Mucosa of rectum (tissue), 2 donors: ENCODE measurements at regions not wholly inside any gene's neighbourhood (a gene's known extent, or its start where the extent isn't known, plus 50 kb on each side); places are given as distances from the start of the nearest gene placed in this dataset.

Source experiments
- H3K27ac ChIP-seq, 2 donors: one replicate each; pipeline ENCODE4 v1.7.0; 2013; ENCODE audit warnings: inconsistent platforms in 2 of 2, low read depth in 2 of 2, low read length in 2 of 2
- H3K27me3 ChIP-seq, 2 donors: one replicate each; pipeline ENCODE4 v1.7.0; 2013; ENCODE audit warnings: low read length in 2 of 2; ENCODE audit not compliant: control insufficient read depth in 2 of 2, insufficient read depth in 2 of 2
- H3K36me3 ChIP-seq, 2 donors: one replicate each; pipeline ENCODE4 v1.7.0; 2013; ENCODE audit warnings: low read length in 2 of 2; ENCODE audit not compliant: control insufficient read depth in 2 of 2, insufficient read depth in 2 of 2
- H3K4me1 ChIP-seq, 2 donors: one replicate each; pipeline ENCODE4 v1.7.0; 2013; ENCODE audit warnings: low read length in 2 of 2, mild to moderate bottlenecking in 1 of 2; ENCODE audit not compliant: control insufficient read depth in 2 of 2, insufficient read depth in 2 of 2
- H3K4me3 ChIP-seq, 2 donors: one replicate each; pipeline ENCODE4 v1.7.0; 2013; ENCODE audit warnings: low read length in 2 of 2
- H3K9ac ChIP-seq, 2 donors: one replicate each; pipeline ENCODE4 v1.7.0; 2013; ENCODE audit warnings: low read length in 2 of 2, low read depth in 1 of 2, mild to moderate bottlenecking in 1 of 2
- H3K9me3 ChIP-seq, 2 donors: one replicate each; pipeline ENCODE4 v1.7.0; 2013; ENCODE audit warnings: low read length in 2 of 2; ENCODE audit not compliant: control insufficient read depth in 2 of 2
- donor health status: healthy.
- donor health status: Normal muscosa, but diverticular disease.

DNA sequence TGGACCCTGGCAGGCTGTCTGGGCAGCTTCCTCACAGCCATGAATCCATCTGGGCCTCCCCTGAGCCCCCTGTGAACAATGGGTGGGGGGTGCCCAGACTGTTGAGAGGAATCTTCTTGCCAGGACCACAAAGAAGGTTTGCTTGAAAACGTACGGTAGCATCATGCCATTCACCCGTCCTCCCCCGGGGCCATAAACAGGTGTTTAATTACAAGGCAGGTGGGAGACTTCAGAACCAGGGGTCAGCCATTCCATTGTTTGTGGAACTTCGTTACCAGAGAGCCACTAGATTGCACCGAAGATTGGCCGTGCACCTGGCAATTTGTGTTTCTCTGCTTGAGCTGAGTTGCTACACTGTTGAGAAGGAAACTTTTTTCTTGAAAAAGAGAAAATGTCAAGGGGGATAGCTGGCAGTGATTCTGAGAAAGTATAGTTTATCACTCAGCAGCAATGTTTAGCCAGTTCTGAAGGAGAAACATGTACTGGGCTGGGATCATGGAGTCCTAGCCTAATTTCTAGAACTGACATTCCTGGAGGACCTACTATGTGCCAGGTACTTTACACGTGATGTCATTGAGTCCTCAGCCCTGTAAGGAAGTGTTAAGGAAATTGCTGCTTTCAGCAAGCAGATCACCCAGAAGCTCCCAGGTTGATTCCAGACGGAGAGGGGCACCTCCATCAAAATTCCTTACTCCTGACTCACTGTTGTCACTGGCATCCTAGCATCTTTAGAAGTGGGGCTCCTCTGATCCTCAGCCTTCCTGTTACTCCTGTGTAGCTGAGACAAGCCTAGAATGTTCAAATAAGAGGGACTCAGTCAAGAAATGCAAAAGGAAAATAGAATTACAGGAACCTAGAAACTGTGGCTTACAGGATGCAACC is 103.8 kb upstream of the UBE2E1 start:
- no peaks in the 10 kb centered on the region for H3K9me3 ChIP-seq
- peaks cover 5 to 10% of the 10 kb centered on the region in 2 donors for H3K4me1 ChIP-seq
- H3K9ac ChIP-seq = no peak overlapping the region
- no peaks in the 10 kb centered on the region for H3K36me3 ChIP-seq
- no peak overlapping the region for H3K4me3 ChIP-seq
- H3K27me3 ChIP-seq = no peaks in the 10 kb centered on the region
- no peak overlapping the region for H3K27ac ChIP-seq

DNA sequence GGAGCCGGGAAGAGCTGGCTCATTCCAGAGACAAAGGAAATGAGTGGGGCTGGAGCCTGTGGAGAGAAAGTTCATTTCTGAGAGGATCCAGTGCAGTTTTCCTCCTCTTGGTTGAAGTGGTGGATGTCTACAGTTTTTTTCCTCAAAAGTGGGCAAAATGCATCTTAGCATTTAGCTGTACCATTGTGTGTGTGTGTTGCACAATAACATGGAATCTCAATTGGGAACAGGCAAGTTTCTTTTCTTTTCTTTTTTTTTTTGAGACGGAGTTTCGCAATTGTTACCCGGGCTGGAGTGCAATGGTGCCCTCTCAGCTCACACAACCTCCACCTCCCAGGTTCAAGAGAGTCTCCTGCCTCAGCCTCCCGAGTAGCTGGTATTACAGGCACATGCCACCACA is 101.5 kb upstream of the UBE2E1 start:
- Histone ChIP-seq H3K27ac (no peak overlapping the region), H3K27me3 (no peaks in the 10 kb centered on the region), H3K9ac (no peak overlapping the region), H3K4me1 (no peaks in the 10 kb centered on the region), H3K9me3 (no peaks in the 10 kb centered on the region), H3K36me3 (no peaks in the 10 kb centered on the region), H3K4me3 (no peak overlapping the region)

DNA sequence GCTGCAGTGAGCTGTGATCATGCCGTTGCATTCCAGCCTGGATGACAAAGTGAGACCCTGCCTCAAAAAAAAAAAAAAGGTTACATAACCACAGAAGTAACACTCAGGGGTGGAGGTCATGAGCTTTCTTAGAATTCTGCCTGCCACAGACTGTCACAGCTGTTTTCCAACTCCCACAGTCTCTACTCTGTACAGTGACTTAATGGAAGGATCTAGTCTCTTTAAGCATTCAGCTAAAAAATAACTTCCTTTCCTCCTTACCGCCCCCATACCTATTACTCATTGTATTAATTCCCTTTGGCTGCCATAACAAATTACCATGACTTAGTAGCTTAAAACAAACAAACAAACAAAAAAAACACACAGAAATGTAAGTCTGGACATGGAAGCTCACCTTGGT is 99.6 kb upstream of the UBE2E1 start:
- Histone ChIP-seq H3K9ac (no peak overlapping the region), H3K27me3 (peaks cover 0 to 6% of the 10 kb centered on the region in 2 donors), H3K9me3 (no peaks in the 10 kb centered on the region), H3K4me1 (peaks cover 0 to 2% of the 10 kb centered on the region in 2 donors), H3K36me3 (no peaks in the 10 kb centered on the region), H3K27ac (no peak overlapping the region), H3K4me3 (no peak overlapping the region)

DNA sequence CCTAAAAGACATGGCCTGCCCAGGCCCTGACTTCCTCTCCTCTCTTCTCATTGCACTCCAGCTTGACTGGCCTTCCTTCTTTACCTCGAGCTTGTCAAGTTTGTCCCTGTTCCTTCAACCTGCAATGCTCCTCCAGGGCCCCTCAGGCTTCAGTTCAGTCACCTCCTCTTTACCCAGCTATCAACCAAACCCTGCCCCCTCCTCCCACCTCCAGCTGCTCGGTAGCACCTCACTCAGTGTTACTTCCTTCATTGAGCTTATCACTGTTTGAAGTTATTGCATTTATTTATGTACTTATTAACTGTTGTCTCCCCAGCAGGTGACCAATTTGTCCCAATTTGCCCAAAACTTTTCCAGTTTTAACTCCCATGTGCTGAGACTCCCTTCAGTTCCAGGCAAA is 95.8 kb upstream of the UBE2E1 start:
- Histone ChIP-seq H3K27me3 (peaks cover 0 to 6% of the 10 kb centered on the region in 2 donors), H3K4me3 (no peak overlapping the region), H3K27ac (no peak overlapping the region), H3K9ac (no peak overlapping the region), H3K9me3 (no peaks in the 10 kb centered on the region), H3K36me3 (no peaks in the 10 kb centered on the region), H3K4me1 (peaks cover 0 to 2% of the 10 kb centered on the region in 2 donors)

DNA sequence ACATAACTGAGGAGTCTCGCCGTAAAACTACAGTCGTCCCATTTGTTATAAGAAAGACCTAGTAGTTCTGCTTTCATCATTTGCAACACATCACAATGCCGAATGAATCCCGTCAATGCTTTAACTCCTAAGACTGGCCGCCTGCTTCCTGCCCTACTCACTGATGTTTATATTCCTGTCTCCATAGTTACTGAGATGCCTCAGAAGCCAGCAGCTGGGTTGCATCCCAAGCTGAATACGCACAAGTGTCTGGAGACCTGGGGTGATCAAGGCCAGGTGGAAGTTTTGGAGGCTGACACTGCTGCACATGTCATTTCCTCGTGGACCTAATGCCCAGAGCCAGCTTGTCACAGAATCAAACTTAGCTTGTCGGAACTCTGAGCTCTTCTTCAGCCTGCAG is 95.2 kb upstream of the UBE2E1 start:
- H3K9ac ChIP-seq = no peak overlapping the region
- no peaks in the 10 kb centered on the region for H3K36me3 ChIP-seq
- peaks cover 0 to 6% of the 10 kb centered on the region in 2 donors for H3K27me3 ChIP-seq
- no peaks in the 10 kb centered on the region for H3K9me3 ChIP-seq
- no peak overlapping the region for H3K4me3 ChIP-seq
- H3K4me1 ChIP-seq = peaks cover 0 to 2% of the 10 kb centered on the region in 2 donors
- no peak overlapping the region for H3K27ac ChIP-seq

DNA sequence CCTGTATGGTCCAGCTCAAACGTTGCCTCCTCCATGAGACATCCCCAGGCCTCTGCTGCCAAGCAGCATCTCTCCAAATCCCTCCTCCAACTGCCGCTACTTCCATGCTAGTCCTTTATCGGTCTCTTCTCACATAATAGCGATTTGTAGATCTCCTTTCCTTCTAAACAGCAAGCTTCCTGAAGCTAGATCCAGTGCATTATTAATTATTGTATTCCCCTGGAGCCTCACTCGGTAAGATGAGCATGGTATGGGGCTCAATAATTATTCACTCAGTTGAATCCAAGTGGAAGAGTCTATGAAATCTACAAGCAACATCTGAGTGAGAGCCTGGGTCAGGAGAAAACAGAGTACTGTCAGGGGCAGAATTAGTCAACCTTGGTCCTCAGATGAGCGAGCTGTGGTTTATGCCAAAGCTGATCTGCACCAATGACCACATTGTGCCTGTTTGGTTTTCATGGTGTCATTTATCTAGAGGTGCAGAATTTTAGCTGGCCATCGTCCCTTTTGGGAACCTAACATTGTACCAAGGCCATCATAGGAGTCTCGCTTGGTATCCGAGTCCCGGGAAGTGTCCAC is 93.8 kb upstream of the UBE2E1 start:
- H3K4me1 ChIP-seq = peaks cover 0 to 2% of the 10 kb centered on the region in 2 donors
- no peaks in the 10 kb centered on the region for H3K36me3 ChIP-seq
- no peak overlapping the region for H3K27ac ChIP-seq
- no peaks in the 10 kb centered on the region for H3K9me3 ChIP-seq
- H3K4me3 ChIP-seq = no peak overlapping the region
- no peak overlapping the region for H3K9ac ChIP-seq
- peaks cover 0 to 6% of the 10 kb centered on the region in 2 donors for H3K27me3 ChIP-seq

DNA sequence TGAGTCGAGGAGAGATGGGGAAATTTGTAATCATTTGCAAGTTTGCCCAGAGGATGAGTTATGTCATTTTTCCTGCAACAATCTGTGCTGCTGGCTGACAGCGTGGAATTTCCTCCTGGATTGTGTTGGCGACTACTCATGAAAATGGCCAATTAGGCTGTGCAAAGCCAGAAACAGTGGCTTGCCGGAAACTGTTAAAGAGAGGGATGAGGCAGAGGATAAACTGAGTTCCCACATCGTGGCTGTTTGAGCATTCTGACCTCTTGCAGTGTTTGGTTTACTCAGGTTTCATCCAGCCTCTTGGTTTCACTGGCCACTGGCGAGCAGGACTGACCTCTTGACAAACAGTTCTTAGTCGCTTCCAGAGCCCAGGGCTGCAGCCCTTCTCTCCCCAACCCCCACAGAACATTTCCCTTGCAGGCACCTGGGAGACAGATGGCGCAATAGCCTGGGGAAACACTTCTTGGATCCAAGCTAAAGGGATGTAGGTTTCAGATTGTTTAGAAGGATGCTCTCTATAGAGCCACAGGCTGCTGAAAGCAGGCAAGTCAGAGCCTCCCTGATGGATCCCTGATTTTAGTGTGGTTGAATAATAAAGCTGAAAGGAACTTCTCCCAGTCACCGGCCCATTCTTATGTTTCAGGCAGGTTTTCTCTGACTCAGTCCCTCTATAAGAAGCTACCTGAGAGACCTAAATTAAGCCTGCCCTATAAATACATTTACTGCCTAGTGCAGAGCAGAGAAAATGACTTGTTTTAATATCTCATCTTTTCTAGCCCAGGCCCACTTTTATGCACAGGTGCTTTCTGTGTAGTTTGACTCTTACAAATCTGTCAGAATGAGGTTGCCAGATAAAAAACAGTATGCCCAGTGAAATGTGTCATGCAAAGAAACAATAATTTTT is 92.8 kb upstream of the UBE2E1 start:
- no peak overlapping the region for H3K9ac ChIP-seq
- no peaks in the 10 kb centered on the region for H3K9me3 ChIP-seq
- peaks cover 0 to 6% of the 10 kb centered on the region in 2 donors for H3K27me3 ChIP-seq
- no peak overlapping the region for H3K27ac ChIP-seq
- no peak overlapping the region for H3K4me3 ChIP-seq
- H3K36me3 ChIP-seq = no peaks in the 10 kb centered on the region
- H3K4me1 ChIP-seq = peaks cover 0 to 2% of the 10 kb centered on the region in 2 donors

DNA sequence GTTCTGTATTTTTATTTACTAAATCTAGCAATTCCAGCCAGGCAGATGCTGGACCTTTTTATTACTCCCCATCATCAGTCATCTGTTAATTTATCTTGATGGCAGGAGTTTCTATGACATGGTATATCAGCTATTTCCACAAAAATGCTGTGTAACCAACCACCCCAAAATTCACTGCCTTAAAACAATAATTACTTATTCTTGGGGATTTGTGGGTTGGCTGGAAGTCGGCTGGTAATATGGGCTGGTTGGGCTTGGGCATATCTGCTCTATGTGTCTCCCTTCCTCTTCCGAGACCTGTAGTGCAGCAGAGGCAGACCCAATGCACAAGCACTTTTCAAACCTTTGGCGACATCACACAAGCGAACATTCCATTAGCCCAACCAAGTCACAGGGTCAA is 92.1 kb upstream of the UBE2E1 start:
- no peak overlapping the region for H3K27ac ChIP-seq
- no peaks in the 10 kb centered on the region for H3K36me3 ChIP-seq
- H3K4me1 ChIP-seq = peaks cover 0 to 2% of the 10 kb centered on the region in 2 donors
- no peaks in the 10 kb centered on the region for H3K9me3 ChIP-seq
- H3K4me3 ChIP-seq = no peak overlapping the region
- H3K9ac ChIP-seq = no peak overlapping the region
- peaks cover 0 to 6% of the 10 kb centered on the region in 2 donors for H3K27me3 ChIP-seq

DNA sequence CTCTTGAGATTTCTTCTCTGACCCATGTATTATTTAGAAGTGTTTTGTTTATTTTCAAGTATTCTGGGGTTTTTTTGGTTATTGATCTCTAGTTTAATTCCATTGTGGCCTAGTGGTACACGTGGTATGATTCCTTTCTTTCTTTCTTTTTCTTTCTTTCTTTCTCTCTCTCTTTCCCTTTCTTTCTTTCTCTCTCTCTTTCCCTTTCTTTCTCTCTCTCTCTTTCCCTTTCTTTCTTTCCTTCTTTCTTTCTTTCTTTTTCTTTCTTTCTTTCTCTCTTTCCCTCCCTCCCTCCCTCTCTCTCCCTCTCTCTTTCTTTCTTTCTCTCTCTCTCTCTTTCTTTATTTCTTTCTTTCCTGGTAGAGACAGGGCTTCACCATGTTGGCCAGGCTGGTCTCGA is 85.7 kb upstream of the UBE2E1 start:
- H3K27me3 ChIP-seq = no peaks in the 10 kb centered on the region
- H3K9ac ChIP-seq = no peak overlapping the region
- H3K4me1 ChIP-seq = no peaks in the 10 kb centered on the region
- H3K4me3 ChIP-seq = no peak overlapping the region
- no peak overlapping the region for H3K27ac ChIP-seq
- no peaks in the 10 kb centered on the region for H3K9me3 ChIP-seq
- H3K36me3 ChIP-seq = no peaks in the 10 kb centered on the region

DNA sequence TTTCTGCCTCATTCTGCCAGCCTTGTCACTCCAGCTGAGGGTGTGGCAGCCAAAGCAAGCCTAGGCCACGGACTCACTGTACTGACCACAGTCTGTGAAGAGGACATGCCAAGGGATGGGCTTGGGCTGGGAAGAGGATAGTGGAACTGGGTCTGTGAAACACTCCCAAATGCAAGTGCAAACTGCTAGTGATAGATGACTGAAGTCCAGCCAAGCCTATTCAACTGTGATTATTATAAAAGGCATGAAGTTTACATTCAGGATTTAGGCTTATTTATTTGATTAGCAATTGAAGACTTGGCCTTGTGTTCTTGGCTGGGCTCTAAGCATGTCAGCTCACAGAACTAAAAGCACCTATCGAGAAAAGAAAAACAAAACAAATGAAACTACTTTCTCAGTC is 84.9 kb upstream of the UBE2E1 start:
- Histone ChIP-seq H3K9ac (no peak overlapping the region), H3K27me3 (no peaks in the 10 kb centered on the region), H3K4me3 (no peak overlapping the region), H3K9me3 (no peaks in the 10 kb centered on the region), H3K4me1 (no peaks in the 10 kb centered on the region), H3K27ac (no peak overlapping the region), H3K36me3 (no peaks in the 10 kb centered on the region)
